OCI-LY3 (cell line): ENCODE measurements at regions not wholly inside any gene's neighbourhood (a gene's known extent, or its start where the extent isn't known, plus 50 kb on each side); places are given as distances from the start of the nearest gene placed in this dataset.

Experiments used
- H2AFZ ChIP-seq: fragments of 200-600, 300-600 bp; shearing (Covaris generic); 2 replicates; pipeline ENCODE4 v1.6.0; 2014; ENCODE audit warnings: antibody characterized with exemption, low read depth, low read length
- H3K27ac ChIP-seq: fragments of 200-600, 300-600 bp; sonication (generic); 2 replicates; pipeline ENCODE4 v1.5.1; 2014; ENCODE audit warnings: mild to moderate bottlenecking, low read length, moderate library complexity, mixed read lengths
- H3K27me3 ChIP-seq: fragments of 200-600, 300-600 bp; sonication (generic); 2 replicates; pipeline ENCODE4 v1.6.1; 2014; ENCODE audit warnings: low read depth, low read length, mixed read lengths
- H3K36me3 ChIP-seq: fragments of 200-600, 300-600 bp; sonication (generic); replicated peaks from 2 replicates; pipeline ENCODE3; 2014; ENCODE audit warnings: low read depth, low read length, mixed read lengths
- H3K4me1 ChIP-seq: fragments of 300-600, 200-600 bp; sonication (generic); 2 replicates; pipeline ENCODE4 v1.6.1; 2014; ENCODE audit warnings: low read length, mixed read lengths
- H3K4me2 ChIP-seq: fragments of 200-600, 300-600 bp; sonication (generic); 2 replicates; pipeline ENCODE4 v1.6.1; 2014; ENCODE audit warnings: low read length, mixed read lengths
- H3K4me3 ChIP-seq: fragments of 300-600, 200-600 bp; sonication (generic); 2 replicates; pipeline ENCODE4 v1.5.1; 2014; ENCODE audit warnings: antibody characterized with exemption, mild to moderate bottlenecking, low read length, moderate library complexity
- H3K79me2 ChIP-seq: fragments of 300-600, 200-600 bp; shearing (Covaris generic); 2 replicates; pipeline ENCODE4 v1.6.1; 2014; ENCODE audit warnings: mild to moderate bottlenecking, low read length, mixed read lengths
- H3K9ac ChIP-seq: fragments of 300-600, 200-600 bp; shearing (Covaris generic); 2 replicates; pipeline ENCODE4 v1.6.0; 2014; ENCODE audit warnings: mild to moderate bottlenecking, low read length, moderate library complexity
- H3K9me3 ChIP-seq: fragments of 200-600, 300-600 bp; shearing (Covaris generic); 2 replicates; pipeline ENCODE4 v1.6.1; 2014; ENCODE audit warnings: low read length, mixed read lengths; ENCODE audit not compliant: insufficient read depth
- H4K20me1 ChIP-seq: fragments of 200-600, 300-600 bp; sonication (generic); 2 replicates; pipeline ENCODE4 v1.6.1; 2016; ENCODE audit warnings: low read length, mixed read lengths; ENCODE audit not compliant: insufficient read depth
- CTCF ChIP-seq: fragments of 200-600, 300-600 bp; sonication (generic); IDR thresholded peaks from 2 replicates; pipeline ENCODE4 v1.5.1; 2014; ENCODE audit warnings: antibody characterized with exemption, low read length, low read depth
- EZH2phosphoT487 ChIP-seq: fragments of 200-600 bp; shearing (Covaris generic); IDR thresholded peaks from 2 replicates; pipeline ENCODE4 v1.6.1; 2018; ENCODE audit warnings: antibody characterized with exemption, mixed run types, low read depth

GRCh38 chr3:40739971-40740370 lies 215.2 kb downstream of the ZNF621 start:
- Histone ChIP-seq H3K9me3 (no peaks in the 10 kb centered on the region), H3K4me3 (no peak overlapping the region), H3K79me2 (no peaks in the 10 kb centered on the region), H3K4me2 (no peak overlapping the region), H3K9ac (no peak overlapping the region), H3K4me1 (0 out of 2 replicates have a peak, but pooled peaks cover 3% of the 10 kb centered on the region), H3K36me3 (no peaks in the 10 kb centered on the region), H4K20me1 (no peaks in the 10 kb centered on the region), H3K27me3 (no peaks in the 10 kb centered on the region), H2AFZ (no peak overlapping the region), H3K27ac (no peak overlapping the region)
- TF ChIP-seq EZH2phosphoT487 (no peak), CTCF (no peak)

- no peak overlapping the region for H2AFZ ChIP-seq
- no peaks in the 10 kb centered on the region for H3K9me3 ChIP-seq
- H3K79me2 ChIP-seq, result no peaks in the 10 kb centered on the region
- H3K9ac ChIP-seq, result no peak overlapping the region
- no peaks in the 10 kb centered on the region for H4K20me1 ChIP-seq
- H3K27ac ChIP-seq, result no peak overlapping the region
- TF ChIP-seq CTCF (no peak), EZH2phosphoT487 (no peak)
- no peaks in the 10 kb centered on the region for H3K36me3 ChIP-seq
- no peak overlapping the region for H3K4me2 ChIP-seq
- H3K4me3 ChIP-seq, result no peak overlapping the region
- no peaks in the 10 kb centered on the region for H3K27me3 ChIP-seq
- peaks cover 16% of the 10 kb centered on the region for H3K4me1 ChIP-seq
Observed at GRCh38 chr3:40741729-40742128, 217.0 kb downstream of the ZNF621 start.

GRCh38 chr3:40745381-40746106 lies 220.8 kb downstream of the ZNF621 start:
- peak overlapping the region; percentile 12 for H3K4me2 ChIP-seq
- no peak for TF ChIP-seq EZH2phosphoT487
- no peaks in the 10 kb centered on the region for H4K20me1 ChIP-seq

GRCh38 chr3:40751666-40752065 lies 226.9 kb downstream of the ZNF621 start:
- no peak overlapping the region for H3K4me3 ChIP-seq
- H4K20me1 ChIP-seq, result no peaks in the 10 kb centered on the region
- H3K79me2 ChIP-seq, result no peaks in the 10 kb centered on the region
- TF ChIP-seq CTCF, result no peak
- TF ChIP-seq EZH2phosphoT487, result no peak
- H3K27me3 ChIP-seq, result no peaks in the 10 kb centered on the region
- no peaks in the 10 kb centered on the region for H3K36me3 ChIP-seq
- H3K4me2 ChIP-seq, result no peak overlapping the region
- peaks cover 37% of the 10 kb centered on the region for H3K4me1 ChIP-seq
- H3K9ac ChIP-seq, result no peak overlapping the region
- no peak overlapping the region for H2AFZ ChIP-seq
- no peak overlapping the region for H3K27ac ChIP-seq
- no peaks in the 10 kb centered on the region for H3K9me3 ChIP-seq

More at GRCh38 chr3:40745381-40746106, 220.8 kb downstream of the ZNF621 start:
- Histone ChIP-seq H3K4me3 (no peak overlapping the region), H3K9ac (no peak overlapping the region), H3K79me2 (no peaks in the 10 kb centered on the region), H2AFZ (0 out of 2 replicates have a peak overlapping the region, but pooled peaks have one; percentile 3), H3K27me3 (no peaks in the 10 kb centered on the region), H3K9me3 (no peaks in the 10 kb centered on the region), H3K36me3 (no peaks in the 10 kb centered on the region), H3K4me1 (peaks cover 37% of the 10 kb centered on the region), H3K27ac (no peak overlapping the region)
